ENCODE measurements at regions not wholly inside any gene's neighbourhood (a gene's known extent, or its start where the extent isn't known, plus 50 kb on each side); places are given as distances from the start of the nearest gene placed in this dataset.

DNA sequence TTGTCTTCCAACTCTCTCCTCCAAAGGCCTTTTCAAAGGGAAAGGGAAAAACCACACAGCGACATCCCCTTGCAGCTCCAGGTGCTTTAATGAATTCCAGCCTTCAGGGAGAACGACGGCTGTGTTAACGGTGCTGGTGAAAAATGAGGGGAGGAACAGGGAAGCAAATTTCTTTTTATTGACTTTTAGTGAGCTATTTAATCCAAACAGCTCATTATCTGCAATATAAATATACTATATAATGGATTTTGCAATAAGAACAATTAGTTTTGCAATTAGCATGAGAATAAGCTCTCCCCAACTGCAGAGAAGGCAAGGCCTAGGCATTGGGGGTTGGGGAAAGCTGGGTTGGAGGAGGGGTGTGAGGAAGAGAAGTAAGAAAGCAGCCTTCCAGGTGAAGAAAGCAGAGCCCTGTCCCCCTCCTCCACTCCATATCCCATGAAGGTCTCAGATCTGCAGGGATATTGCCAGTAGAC lies 159.0 kb upstream of the ZC3H12A start:
- CTCF ChIA-PET: interaction anchor here (1.8 kb wide), 1 partner anchor 612 kb away, joined by 4 read pairs; no protein-coding TSS in a partner anchor
- dilution Hi-C loops (cut with MboI; ENCODE audit: extremely low pct_ligation_motif_present, low sequenced_read_pairs): no loop called here

More for the DNA sequence above, 159.0 kb upstream of the ZC3H12A start:
- Histone ChIP-seq H3K4me2 (ENCODE audit: insufficient read depth, low read length) (no peak overlapping the region), H3K9me1 (replicated peaks; ENCODE audit: control insufficient read depth, extremely low read depth, insufficient read depth, low read length) (no peaks in the 10 kb centered on the region), H3K4me3 (replicated peaks in 1 of 3; ENCODE audit: insufficient read depth in 1 of 3, low read depth in 1 of 3, low read length in 3 of 3) (no peak overlapping the region), H3K79me2 (ENCODE audit: control insufficient read depth, insufficient read depth, low read length) (no peaks in the 10 kb centered on the region), H4K20me1 (replicated peaks; ENCODE audit: control insufficient read depth, extremely low read depth, insufficient read depth, low read length) (no peaks in the 10 kb centered on the region), H3K9me3 (replicated peaks; ENCODE audit: control insufficient read depth, insufficient read depth, low read length) (no peaks in the 10 kb centered on the region), H3K36me3 (ENCODE audit: control insufficient read depth in 2 of 2, extremely low read depth in 1 of 2, insufficient read depth in 2 of 2, low read length in 2 of 2) (no peaks in the 10 kb centered on the region), H3K9ac (replicated peaks; ENCODE audit: extremely low read depth, insufficient read depth, low read length) (no peak overlapping the region), H3K27me3 (ENCODE audit: control insufficient read depth in 2 of 2, insufficient read depth in 2 of 2, low read length in 2 of 2) (peaks cover 15 to 29% of the 10 kb centered on the region in 2 experiments), H3K27ac (ENCODE audit: insufficient read depth, low read depth, low read length) (no peak overlapping the region), H3K4me1 (ENCODE audit: control insufficient read depth, extremely low read depth, insufficient read depth, low read length) (no peaks in the 10 kb centered on the region), H2AFZ (ENCODE audit: low read depth, low read length) (no peak overlapping the region)
- BruUV-seq (replicated peaks): no TSS peak
- DNase-seq (ENCODE audit: low read depth, low spot score) (no peak), FAIRE-seq (no peak)
- POLR2A ChIA-PET: no interaction called here
- TF ChIP-seq MYC (IDR thresholded peaks at IDR 0.05; ENCODE audit: low read depth, low read length) (no peak), FOS (IDR thresholded peaks at IDR 0.05; ENCODE audit: borderline replicate concordance, insufficient read depth, low read length) (no peak), GATA2 (IDR thresholded peaks at IDR 0.05; ENCODE audit: insufficient read depth, insufficient read length, low read depth, low read length) (no peak), JUN (IDR thresholded peaks at IDR 0.05; ENCODE audit: borderline replicate concordance, insufficient read depth, insufficient read length, low read depth) (no peak), POLR2A (IDR thresholded peaks at IDR 0.05; ENCODE audit: low read depth, low read length) (no peak), POLR2AphosphoS5 (IDR thresholded peaks at IDR 0.05; ENCODE audit: insufficient read depth, low read depth, low read length) (no peak), EZH2 (IDR thresholded peaks at IDR 0.05; ENCODE audit: borderline replicate concordance, low read depth, low read length, severe bottlenecking) (no peak)
- TF ChIP-seq, protein P1, sequence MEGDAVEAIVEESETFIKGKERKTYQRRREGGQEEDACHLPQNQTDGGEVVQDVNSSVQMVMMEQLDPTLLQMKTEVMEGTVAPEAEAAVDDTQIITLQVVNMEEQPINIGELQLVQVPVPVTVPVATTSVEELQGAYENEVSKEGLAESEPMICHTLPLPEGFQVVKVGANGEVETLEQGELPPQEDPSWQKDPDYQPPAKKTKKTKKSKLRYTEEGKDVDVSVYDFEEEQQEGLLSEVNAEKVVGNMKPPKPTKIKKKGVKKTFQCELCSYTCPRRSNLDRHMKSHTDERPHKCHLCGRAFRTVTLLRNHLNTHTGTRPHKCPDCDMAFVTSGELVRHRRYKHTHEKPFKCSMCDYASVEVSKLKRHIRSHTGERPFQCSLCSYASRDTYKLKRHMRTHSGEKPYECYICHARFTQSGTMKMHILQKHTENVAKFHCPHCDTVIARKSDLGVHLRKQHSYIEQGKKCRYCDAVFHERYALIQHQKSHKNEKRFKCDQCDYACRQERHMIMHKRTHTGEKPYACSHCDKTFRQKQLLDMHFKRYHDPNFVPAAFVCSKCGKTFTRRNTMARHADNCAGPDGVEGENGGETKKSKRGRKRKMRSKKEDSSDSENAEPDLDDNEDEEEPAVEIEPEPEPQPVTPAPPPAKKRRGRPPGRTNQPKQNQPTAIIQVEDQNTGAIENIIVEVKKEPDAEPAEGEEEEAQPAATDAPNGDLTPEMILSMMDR (IDR thresholded peaks at IDR 0.05; ENCODE audit: extremely low read depth in 1 of 2, insufficient read depth in 1 of 2, low read depth in 1 of 2, low read length in 2 of 2): no peak
- TF ChIP-seq, protein P2, sequence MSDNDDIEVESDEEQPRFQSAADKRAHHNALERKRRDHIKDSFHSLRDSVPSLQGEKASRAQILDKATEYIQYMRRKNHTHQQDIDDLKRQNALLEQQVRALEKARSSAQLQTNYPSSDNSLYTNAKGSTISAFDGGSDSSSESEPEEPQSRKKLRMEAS (IDR thresholded peaks at IDR 0.05; ENCODE audit: insufficient read depth, insufficient read length): no peak
- intact Hi-C loops (cut with micrococcal nuclease): no loop called here

Measured in endothelial cell of umbilical vein (primary cell).